Keratinocyte (primary cell): ENCODE measurements at regions not wholly inside any gene's neighbourhood (a gene's known extent, or its start where the extent isn't known, plus 50 kb on each side); places are given as distances from the start of the nearest gene placed in this dataset.

Experiments
- EZH2 ChIP-seq: IDR thresholded peaks from one replicate; pipeline ENCODE4 v1.6.1; 2012; ENCODE audit warnings: inconsistent platforms, mild to moderate bottlenecking, low read length, moderate library complexity
- TF ChIP-seq, protein P1 (sequence below), 3 experiments: IDR thresholded peaks in 1 of 3; conservative IDR thresholded peaks in 1 of 3; optimal IDR thresholded peaks in 1 of 3; 2 replicates in 2 of 3; 3 replicates in 1 of 3; pipeline versions ENCODE3 to v1.5.1; 2011; ENCODE audit warnings: low read length in 3 of 3, mild to moderate bottlenecking in 3 of 3, moderate library complexity in 2 of 3, control low read depth in 1 of 3, inconsistent platforms in 1 of 3; ENCODE audit not compliant: insufficient read depth in 2 of 3; ENCODE audit errors: extremely low read depth in 1 of 3

DNA sequence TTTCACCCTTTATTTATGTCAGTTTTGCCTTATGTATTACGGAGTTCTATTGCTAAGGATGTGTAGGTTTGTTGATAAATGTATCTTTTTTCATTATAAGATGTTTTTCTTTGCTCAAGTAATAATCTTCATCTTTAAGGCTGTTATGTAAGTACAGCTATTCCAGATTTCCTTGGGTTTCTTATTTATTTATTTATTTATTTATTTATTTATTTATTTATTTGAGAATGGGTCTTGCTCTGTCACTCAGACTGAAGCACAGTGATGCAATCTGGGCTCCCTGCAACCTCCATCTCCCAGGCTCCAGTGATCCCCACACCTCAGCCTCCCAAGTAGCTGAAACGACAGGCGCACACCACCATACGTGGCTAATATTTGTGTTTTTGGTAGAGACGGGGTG, 617.0 kb downstream of the SLITRK1 start:
- TF ChIP-seq, protein P1, sequence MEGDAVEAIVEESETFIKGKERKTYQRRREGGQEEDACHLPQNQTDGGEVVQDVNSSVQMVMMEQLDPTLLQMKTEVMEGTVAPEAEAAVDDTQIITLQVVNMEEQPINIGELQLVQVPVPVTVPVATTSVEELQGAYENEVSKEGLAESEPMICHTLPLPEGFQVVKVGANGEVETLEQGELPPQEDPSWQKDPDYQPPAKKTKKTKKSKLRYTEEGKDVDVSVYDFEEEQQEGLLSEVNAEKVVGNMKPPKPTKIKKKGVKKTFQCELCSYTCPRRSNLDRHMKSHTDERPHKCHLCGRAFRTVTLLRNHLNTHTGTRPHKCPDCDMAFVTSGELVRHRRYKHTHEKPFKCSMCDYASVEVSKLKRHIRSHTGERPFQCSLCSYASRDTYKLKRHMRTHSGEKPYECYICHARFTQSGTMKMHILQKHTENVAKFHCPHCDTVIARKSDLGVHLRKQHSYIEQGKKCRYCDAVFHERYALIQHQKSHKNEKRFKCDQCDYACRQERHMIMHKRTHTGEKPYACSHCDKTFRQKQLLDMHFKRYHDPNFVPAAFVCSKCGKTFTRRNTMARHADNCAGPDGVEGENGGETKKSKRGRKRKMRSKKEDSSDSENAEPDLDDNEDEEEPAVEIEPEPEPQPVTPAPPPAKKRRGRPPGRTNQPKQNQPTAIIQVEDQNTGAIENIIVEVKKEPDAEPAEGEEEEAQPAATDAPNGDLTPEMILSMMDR (optimal IDR thresholded peaks at IDR 0.05 in 1 of 3, IDR thresholded peaks at IDR 0.05 in 1 of 3, conservative IDR thresholded peaks at IDR 0.05 in 1 of 3; ENCODE audit: extremely low read depth in 1 of 3, insufficient read depth in 2 of 3, low read length in 3 of 3), result no peak
- no peak for TF ChIP-seq EZH2
